ENCODE measurements at regions not wholly inside any gene's neighbourhood (a gene's known extent, or its start where the extent isn't known, plus 50 kb on each side); places are given as distances from the start of the nearest gene placed in this dataset.
A peak's percentile ranks its signal among the peaks of the same experiment; 100 is the strongest.

DNA sequence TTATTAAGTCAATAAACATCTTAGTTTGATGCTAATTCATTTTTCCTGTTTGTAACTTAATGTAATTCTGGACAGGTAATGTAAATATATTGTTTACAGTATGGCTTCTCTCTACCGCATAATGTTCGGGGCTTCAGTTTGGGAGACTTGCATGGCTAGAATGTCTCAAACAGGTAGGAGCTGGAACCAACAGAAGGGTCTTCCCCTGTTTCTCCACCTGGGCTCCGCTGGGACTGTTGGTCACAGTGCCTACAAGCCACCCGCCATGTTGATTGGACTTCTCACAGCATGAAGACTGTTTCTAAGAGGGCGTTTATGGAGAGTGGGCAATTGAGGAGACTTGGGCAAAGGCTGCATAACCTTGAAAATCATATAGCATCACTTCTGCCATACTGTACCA, 148.6 kb downstream of the UFM1 start:
- DNase-seq (no peak), ATAC-seq (ENCODE audit: poor library complexity) (no peak)
- intact Hi-C loops (cut with DNase I), result no loop called here

DNA sequence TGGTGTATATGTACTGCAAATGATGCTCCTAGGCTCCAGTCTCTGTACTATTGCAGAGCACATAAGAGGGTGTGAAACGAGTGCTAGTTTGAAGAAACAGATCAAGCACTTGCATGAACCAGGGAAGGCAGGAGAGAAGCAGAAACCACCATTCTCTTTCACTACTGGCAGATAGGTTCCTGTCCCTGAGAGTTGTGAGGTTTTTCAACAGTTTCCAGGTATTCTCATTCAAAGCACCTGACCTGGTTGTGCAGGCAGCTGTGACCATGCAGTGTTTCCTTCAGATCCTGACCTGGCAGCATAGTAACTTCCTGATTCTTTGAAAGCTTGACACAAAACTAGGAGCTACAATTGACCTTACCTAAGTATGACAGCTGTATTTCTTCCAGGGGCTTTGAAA, 164.9 kb downstream of the UFM1 start:
- DNase-seq, result no peak
- intact Hi-C loops (cut with DNase I), result no loop called here
- ATAC-seq (ENCODE audit: poor library complexity), result no peak

DNA sequence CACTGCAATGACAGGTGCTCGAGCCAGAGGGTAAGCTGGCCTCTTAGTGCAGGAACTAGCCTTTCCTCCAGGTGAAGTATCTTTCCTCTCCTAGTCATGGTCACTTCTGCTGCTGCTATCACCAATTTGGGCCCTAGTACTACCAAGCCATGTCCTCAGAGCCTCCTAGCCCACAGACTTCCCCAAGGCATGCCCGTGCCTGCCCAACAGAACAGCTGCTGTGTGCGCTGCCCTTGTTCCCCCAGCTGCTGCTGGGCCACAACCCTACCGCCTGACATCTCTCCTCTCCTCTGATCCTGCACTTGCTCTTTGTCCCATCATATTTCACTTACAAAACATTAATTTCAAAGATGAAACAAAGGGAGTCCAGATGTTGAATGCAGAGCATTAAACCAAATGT, 168.5 kb upstream of the FREM2 start:
- DNase-seq (no peak), ATAC-seq (ENCODE audit: poor library complexity) (no peak)
- intact Hi-C loops (cut with DNase I), result no loop called here

DNA sequence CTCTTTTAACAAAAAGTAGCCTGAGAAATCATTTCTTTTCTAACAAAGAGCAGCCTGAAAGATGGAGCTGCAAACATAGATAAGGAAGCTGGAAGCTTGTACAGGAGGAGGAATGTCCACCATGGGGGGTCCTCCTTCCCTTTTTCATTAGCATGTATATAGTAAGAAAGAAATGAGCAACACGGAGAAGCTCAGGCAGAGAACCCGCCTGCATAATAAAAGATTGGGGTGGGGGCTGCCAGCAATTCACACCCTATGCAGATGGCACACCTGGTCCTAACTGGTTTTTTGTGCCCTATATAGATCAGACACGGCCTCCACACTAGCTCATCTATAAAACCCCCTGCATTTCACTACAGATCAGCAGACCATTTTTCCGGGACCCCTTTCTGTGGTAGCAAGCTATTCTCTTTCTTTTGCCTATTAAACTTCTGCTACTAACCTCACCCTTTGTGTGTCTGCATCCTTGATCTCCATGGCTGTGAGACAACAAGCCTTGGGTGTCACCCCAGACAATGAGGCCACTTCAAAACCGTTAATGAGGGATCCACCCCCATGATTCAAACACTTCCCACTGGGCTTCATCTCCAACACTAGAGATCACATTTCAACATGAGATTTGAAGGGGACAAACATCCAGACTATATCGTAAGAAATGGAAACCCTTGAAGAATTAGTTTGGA, 167.5 kb upstream of the FREM2 start:
- ATAC-seq (ENCODE audit: poor library complexity), result no peak
- intact Hi-C loops (cut with DNase I), result no loop called here

DNA sequence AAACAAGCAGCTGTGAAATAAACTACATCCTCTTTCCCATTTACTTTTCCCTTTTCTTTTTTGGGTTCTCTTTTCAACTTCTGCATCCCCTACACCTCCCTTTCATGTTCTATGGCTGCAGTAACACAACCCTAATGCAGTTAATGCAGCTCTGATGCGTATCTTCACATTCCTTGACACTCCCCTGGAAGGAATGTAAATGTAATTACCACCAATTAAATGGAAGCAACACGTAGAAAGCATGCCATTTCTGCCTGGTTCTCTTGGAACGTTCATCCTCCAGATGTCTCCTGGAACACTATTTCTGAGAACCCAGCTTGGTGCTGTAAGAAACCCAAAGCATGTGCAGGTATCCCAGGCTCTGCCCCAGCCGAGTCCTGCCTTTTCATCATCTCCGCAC, 166.8 kb upstream of the FREM2 start:
- intact Hi-C loops (cut with DNase I), result no loop called here
- no peak for ATAC-seq (ENCODE audit: poor library complexity)
- DNase-seq, result no peak

More for the DNA sequence above, 167.5 kb upstream of the FREM2 start:
- DNase-seq, result no peak

DNA sequence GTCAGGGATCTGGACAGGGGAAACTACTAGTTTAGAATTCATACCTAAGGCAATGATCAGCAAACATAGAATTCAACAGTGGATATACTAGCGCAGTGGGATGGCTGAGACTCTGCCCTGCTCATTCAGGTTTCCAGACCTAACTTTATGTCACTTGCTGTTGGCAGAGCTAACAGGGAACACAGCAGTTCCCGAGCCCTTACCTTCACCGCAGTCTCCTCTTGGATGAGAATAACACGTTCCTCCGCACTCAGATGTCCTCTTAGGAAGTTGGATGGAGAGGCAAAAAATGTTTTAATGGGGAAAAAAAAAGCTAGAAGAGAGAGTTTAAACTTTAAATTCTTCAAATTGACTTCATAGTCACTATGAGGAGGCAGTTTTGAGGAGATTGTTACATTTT, 159.7 kb upstream of the FREM2 start:
- intact Hi-C loops (cut with DNase I), result no loop called here
- ATAC-seq (ENCODE audit: poor library complexity) (no peak), DNase-seq (no peak)

DNA sequence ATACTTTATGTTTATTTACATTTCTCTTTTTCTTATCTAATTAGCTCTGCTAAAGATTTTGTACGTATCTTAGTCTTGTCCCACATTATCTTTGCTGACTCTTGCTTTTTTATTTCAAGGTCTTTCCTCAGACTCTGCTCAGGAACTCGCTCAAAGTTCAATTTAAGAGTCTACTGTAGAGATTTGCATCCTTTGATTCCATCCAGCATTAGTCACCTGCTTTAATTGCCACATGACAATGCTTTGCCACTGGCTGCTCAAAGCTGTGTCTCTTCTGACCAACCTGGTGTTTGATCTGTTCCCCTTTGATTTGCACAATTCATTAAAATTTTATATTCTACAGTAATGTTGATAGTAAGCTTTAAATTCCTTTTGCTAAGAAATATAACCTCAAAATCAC, 157.9 kb upstream of the FREM2 start:
- ATAC-seq (ENCODE audit: poor library complexity), result no peak
- DNase-seq, result no peak
- intact Hi-C loops (cut with DNase I), result no loop called here

DNA sequence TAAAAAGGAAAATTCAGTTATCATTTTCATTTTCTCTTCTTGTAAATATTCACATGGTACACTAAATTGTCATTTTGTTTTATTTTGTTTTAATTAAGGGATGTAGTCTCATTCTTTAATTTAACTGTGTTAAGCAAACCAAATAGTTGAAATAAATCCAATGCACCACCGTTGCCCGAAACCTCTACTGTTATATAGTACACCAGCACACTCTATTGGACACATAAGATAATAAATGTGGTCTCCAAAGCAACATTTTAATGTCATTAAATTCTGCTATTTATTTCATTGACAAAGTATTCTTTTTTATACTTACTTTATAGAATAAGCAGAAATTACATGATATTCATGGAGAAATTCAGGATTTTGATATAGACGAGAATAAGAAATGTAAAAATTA, 156.4 kb upstream of the FREM2 start:
- peak; percentile 65 for ATAC-seq (ENCODE audit: poor library complexity)
- intact Hi-C loops (cut with DNase I), result no loop called here
- DNase-seq, result no peak

DNA sequence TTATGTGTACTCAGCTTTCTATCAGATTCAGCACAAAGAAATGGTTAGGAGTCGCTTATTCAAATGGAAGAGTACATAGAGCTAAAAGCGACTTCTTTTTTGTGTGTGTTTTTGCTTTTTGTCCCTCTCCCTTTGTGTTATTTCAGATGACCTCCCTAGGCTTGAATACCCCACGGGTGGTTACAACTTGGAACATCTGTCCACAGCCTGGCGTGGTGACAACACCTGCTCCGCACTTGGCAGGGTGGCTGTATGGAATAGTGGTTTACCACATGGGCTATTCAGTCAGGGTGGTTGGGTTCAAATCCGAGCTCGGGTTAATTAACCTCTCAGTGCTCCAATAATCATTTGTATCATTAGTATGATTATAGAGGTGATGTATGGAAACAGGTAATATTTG, 151.6 kb upstream of the FREM2 start:
- ATAC-seq (ENCODE audit: poor library complexity) (no peak), DNase-seq (no peak)
- intact Hi-C loops (cut with DNase I), result no loop called here

DNA sequence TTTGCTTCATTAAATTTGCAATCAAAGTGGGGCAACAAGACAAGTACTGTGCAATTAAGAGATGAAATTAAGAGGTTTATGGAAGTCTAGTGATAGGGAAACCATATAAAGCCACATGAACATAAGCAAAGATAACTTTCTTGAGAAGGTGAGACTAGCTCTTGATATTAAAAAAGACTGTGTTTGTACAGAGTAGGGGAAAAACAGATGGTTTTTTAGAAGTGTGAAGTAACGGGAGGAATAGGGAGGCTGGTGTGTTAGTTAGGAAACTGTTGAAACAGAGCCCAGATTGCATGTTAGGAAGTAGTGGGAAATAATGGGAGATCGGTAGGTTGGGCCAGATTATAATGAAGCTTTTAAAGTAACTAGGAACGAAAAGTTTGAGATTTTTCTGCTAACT, 149.8 kb upstream of the FREM2 start:
- ATAC-seq (ENCODE audit: poor library complexity), result no peak
- DNase-seq, result no peak
- intact Hi-C loops (cut with DNase I), result no loop called here

DNA sequence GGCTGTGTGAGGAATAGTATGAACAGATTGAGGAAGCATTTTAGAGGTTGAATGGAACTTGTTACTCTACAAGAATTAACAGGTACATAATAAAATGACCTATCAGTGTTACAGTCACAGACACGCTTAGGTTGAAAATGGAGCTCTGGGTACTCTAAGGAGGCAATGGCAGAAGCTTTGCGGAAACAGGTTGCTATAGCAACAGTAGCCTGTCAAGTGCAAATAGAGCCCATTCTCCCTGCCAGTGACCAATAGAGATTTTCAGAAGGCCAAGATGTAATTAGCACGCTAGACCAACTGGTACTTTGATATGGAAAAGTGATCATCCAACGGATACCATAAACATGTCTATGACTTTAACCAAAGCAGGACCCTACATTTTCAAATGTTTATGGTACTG, 148.5 kb upstream of the FREM2 start:
- ATAC-seq (ENCODE audit: poor library complexity), result no peak
- DNase-seq, result no peak
- intact Hi-C loops (cut with DNase I), result no loop called here

DNA sequence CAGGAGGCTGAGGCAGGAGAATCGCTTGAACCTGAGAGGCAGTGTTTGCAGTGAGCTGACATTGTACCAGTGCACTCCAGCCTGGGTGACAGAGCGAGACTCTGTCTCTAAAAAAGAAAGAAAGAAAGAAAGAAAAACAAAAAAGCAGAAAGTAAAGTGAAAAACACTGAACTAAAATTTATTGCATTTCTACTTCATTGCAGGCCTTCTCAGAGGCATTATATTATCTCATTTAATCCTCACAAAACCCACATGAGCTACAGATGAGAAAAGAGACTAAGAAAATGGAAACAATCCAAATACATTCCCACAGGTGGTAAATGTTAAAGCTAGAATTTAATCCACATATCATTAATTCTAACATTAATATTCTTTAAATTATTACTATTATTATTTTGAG, 147.2 kb upstream of the FREM2 start:
- ATAC-seq (ENCODE audit: poor library complexity), result no peak
- intact Hi-C loops (cut with DNase I), result no loop called here
- DNase-seq, result no peak

DNA sequence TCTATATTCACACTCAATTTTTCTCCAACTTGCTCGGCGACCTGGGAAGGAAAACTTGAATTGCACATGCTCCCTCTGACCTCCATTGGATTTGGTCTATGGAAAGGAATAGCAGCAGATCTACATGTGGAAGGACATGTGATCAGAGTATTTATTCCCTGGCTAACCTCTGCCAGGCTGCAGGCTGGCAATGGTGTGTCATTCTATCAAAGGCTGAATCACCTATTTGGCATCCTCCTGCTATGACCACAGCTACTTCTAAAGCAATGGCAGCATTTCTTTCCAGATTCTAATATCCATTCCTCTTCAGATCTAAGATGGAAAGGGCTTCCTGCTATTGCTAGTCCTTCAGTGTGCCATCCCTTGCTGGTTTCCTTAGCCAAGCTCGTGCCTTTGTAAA, 144.3 kb upstream of the FREM2 start:
- DNase-seq (no peak), ATAC-seq (ENCODE audit: poor library complexity) (no peak)
- intact Hi-C loops (cut with DNase I), result no loop called here

DNA sequence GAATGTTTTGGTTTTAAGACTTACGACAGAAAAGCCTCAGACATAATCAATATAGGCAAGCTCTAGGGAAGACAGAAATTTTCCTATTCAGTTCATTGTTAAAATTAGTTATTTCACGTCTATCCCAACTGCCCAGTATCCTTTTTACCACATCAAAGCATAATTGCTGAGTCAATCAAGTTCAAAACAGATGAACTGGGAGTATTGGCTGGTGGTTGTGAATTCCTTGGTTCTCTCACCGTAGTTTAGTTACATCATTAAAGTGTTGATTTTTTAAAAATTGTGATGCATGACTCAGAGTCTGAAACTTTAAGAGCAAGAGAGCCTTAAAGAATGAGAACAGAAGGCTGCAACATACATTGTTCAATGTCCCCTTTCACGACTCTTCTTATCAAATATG, 143.3 kb upstream of the FREM2 start:
- ATAC-seq (ENCODE audit: poor library complexity), result no peak
- DNase-seq, result no peak
- intact Hi-C loops (cut with DNase I), result no loop called here

DNA sequence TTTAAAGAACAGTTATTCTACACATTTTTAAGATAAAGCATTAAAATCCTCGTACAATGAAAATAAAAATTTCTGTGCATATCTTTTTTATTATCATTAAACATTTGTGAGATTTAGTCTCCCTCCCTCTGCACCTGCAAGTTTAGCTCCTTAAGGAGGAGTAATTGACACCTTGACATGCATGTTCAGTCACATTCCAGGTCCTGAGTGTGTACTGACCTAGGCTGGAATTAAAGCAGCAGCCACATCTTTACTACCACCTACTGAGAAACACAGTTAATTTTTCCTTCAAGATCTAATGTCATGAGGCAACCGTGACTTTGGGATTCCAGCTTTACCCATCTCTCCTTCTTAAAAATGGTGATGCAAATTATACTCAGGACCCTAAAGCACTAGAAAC, 123.1 kb upstream of the FREM2 start:
- DNase-seq (no peak), ATAC-seq (ENCODE audit: poor library complexity) (no peak)
- intact Hi-C loops (cut with DNase I), result no loop called here

DNA sequence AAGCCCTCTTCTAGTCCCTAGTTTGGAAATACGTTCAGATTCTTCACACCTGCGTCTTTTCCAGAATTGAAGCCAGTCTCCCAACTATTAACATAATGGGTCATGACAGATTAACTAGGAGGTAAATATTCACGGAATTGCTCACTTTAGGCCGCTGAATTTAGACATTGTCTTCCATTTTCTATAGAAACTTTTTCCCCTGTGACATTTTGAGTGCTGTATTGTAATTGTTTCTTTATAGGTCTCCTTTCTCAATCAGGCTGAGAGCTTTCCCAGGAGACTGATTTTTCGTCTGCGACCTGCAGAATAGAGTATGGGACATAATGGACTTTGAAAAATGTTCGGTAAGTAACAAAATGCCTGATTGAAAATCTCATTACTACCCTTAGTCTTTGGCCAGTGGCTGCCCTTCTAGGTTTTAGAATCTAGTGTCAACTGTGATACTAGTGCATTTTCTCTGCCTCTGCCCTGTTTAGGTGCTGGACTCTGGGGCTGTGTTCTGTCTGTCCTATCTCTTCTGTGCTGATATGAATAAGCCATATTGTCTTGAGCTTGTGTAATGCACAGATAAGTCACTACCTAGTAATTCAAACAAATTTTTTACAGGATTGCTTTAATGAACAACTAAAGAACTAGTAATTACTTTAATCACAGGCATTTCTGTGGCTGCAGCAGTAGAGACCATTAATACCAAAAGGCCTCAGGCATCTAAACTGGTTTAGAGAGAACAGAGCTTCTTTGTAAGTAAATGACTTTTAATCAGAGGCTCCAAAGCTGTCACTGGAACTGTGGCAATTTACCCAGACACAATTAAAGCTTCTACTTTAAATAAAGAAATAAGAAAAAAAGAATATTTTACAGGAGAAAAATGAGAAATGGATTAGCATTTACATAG, 122.4 kb upstream of the FREM2 start:
- ATAC-seq (ENCODE audit: poor library complexity), result no peak
- no peak for DNase-seq
- intact Hi-C loops (cut with DNase I), result no loop called here

DNA sequence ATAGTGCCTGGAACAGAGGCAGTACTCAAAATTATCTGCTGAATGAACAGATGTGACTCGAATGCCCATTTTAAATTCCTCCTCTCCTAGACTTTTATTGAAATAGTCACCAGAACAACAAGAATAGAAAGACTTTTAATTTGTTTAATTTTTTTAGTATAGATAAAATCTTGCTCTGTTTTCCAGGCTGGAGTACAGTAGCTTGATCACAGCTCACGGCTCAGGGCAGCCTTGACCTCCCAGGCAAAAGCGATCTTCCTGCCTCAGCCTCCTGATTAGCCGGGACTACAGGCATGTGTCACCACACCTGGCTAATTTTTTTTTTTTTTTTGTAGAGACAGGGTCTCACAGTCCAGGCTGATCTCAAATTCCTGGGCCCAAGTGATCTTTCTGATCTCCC, 120.9 kb upstream of the FREM2 start:
- DNase-seq (no peak), ATAC-seq (ENCODE audit: poor library complexity) (no peak)
- intact Hi-C loops (cut with DNase I), result no loop called here

DNA sequence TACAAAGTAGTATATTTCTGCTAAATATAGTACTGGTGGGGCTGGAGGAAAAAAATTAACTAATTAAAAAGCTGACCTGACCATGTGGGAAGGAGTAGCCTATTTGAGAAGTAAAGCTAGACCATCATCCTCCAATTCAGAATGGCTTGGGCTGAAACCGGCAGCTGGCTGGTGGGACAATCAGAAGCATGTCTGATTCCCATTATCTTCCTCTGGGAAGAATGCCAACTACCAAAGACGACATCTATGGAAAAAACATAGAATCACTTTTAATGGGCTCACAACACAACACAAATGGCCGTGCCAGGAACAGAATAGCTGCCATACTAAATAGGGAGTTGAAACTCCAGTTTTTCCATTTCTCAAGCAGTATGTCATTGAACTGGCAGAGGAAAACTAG, 120.4 kb upstream of the FREM2 start:
- DNase-seq, result no peak
- intact Hi-C loops (cut with DNase I), result no loop called here
- no peak for ATAC-seq (ENCODE audit: poor library complexity)

DNA sequence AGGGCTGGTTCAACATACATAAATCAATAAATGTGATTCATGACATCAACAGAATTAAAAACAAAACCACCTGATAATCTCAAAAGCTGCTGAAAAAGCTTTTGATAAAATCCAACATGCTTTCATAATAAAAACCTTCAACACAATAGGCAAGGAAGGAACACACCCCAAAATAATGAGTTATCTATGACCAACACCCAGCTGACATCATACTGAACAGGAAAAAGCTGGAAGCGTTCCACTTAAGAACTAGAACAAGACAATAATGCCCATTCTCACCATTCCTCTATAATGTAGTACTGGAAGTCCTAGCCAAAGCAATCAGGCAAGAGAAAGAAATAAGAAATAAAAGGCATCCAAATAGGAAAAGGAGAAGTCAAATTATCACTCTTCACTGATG, 116.2 kb upstream of the FREM2 start:
- ATAC-seq (ENCODE audit: poor library complexity) (no peak), DNase-seq (no peak)
- intact Hi-C loops (cut with DNase I), result no loop called here

DNA sequence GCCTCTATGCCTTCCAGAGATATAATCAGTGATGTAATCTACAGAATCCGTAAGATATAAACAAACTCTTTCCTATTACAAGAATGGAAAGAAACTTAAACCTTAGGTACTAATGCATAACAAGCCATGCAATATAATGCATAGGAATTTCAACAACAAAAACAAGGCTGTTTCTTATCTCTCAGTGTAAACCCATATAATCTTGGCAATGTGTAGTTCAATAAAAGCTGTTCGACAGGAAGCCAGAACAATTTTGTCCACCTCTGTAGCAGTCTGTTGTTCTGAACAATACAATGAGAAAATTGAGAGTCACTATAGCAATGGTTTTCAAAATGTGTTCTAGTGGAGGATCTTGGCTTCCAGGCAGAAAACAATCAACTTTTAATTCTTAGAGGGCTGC, 111.5 kb upstream of the FREM2 start:
- intact Hi-C loops (cut with DNase I), result no loop called here
- no peak for DNase-seq
- no peak for ATAC-seq (ENCODE audit: poor library complexity)

DNA sequence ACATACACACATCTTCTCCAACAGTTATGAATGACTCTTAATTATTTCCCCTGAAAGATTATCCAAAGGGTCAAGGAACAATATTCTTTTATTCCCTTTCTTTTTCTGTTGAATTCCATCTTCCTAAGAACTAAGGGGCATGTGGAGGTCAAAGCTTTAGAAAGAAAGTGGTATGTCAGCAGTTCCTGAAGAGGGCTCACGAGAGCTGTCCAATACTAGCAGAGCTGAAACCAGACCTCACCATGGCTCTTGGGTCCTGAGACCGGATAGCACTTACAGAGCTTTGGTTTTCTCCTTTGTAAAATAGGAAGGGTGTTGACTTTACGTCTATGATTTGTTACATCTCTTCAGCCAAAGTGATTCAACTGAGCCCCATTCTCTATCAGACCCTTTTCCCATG, 109.8 kb upstream of the FREM2 start:
- DNase-seq (no peak), ATAC-seq (ENCODE audit: poor library complexity) (no peak)
- intact Hi-C loops (cut with DNase I), result no loop called here

Measured in Right ventricle myocardium superior (tissue), 1 donor.